PC-3 (cell line): ENCODE measurements at regions not wholly inside any gene's neighbourhood (a gene's known extent, or its start where the extent isn't known, plus 50 kb on each side); places are given as distances from the start of the nearest gene placed in this dataset.

Experiments used
- ATAC-seq: fragments of 200-7000 bp; cut with Tn5 transposase; 2 replicates; pipeline ENCODE4 v1.9.1; 2020; ENCODE audit warnings: mild to moderate bottlenecking, moderate library complexity
- BruUV-seq: library from RNA; stranded (reverse); fragments of 400-500 nt; replicated peaks from 2 replicates; lab custom pipeline; 2021; lab: Mats Ljungman, UMichigan
- CTCF ChIA-PET: fragments of 300-600 bp; sonication (Branson Sonifier 250); formaldehyde crosslinking; loops from one replicate; lab custom pipeline; 2022; ENCODE audit warnings: antibody characterized with exemption; lab: Charles Lee
- POLR2A ChIA-PET: fragments of 300-600 bp; sonication (Branson Sonifier 250); formaldehyde crosslinking; loops from one replicate; lab custom pipeline; 2022; ENCODE audit warnings: antibody characterized with exemption; ENCODE audit not compliant: unreplicated experiment; lab: Charles Lee
- DNase-seq: peaks from one replicate; pipeline ENCODE4 v3.0.0-alpha.2; 2015
- H2AFZ ChIP-seq: fragments of 300-600 bp; sonication (generic); 2 replicates; pipeline ENCODE4 v1.6.0; 2016; ENCODE audit warnings: antibody characterized with exemption, low read length
- H3F3A ChIP-seq: fragments of 300-600 bp; sonication (generic); one replicate; pipeline ENCODE4 v1.6.0; 2017; ENCODE audit warnings: antibody characterized with exemption, low read length, control low read depth, mild to moderate bottlenecking; ENCODE audit not compliant: unreplicated experiment
- H3K27ac ChIP-seq: fragments of 300-600 bp; sonication (generic); 2 replicates; pipeline ENCODE4 v1.5.1; 2016; ENCODE audit warnings: mild to moderate bottlenecking, low read length
- H3K27me3 ChIP-seq: fragments of 300-600 bp; sonication (generic); 2 replicates; pipeline ENCODE4 v1.6.1; 2016; ENCODE audit warnings: low read length, mixed read lengths
- H3K36me3 ChIP-seq: fragments of 300-600 bp; sonication (generic); 2 replicates; pipeline ENCODE4 v1.6.1; 2016; ENCODE audit warnings: low read depth, mixed run types, low read length, mixed read lengths
- H3K4me1 ChIP-seq: fragments of 300-600 bp; sonication (generic); 2 replicates; pipeline ENCODE4 v1.5.1; 2016; ENCODE audit warnings: low read length; ENCODE audit not compliant: insufficient read depth
- H3K4me2 ChIP-seq: fragments of 300-600 bp; sonication (generic); 2 replicates; pipeline ENCODE4 v1.6.0; 2016; ENCODE audit warnings: low read length
- H3K4me3 ChIP-seq: fragments of 300-600 bp; sonication (generic); 2 replicates; pipeline ENCODE4 v1.5.1; 2016; ENCODE audit warnings: mild to moderate bottlenecking, low read length, mixed read lengths
- H3K79me2 ChIP-seq: fragments of 300-600 bp; sonication (generic); 2 replicates; pipeline ENCODE4 v1.6.1; 2017; ENCODE audit warnings: low read length, mixed read lengths
- H3K9ac ChIP-seq: fragments of 300-600 bp; sonication (generic); 2 replicates; pipeline ENCODE4 v1.6.0; 2016; ENCODE audit warnings: mild to moderate bottlenecking, low read length
- H3K9me2 ChIP-seq: fragments of 300-600 bp; sonication (generic); replicated peaks from 2 replicates; pipeline ENCODE4 v1.6.1; 2016; ENCODE audit warnings: mixed run types, low read length, mixed read lengths
- H3K9me3 ChIP-seq: fragments of 300-600 bp; sonication (generic); 2 replicates; pipeline ENCODE4 v1.6.1; 2016; ENCODE audit warnings: low read length, mixed read lengths
- H4K20me1 ChIP-seq: fragments of 300-600 bp; sonication (generic); 2 replicates; pipeline ENCODE4 v1.6.1; 2016; ENCODE audit warnings: low read length, mixed read lengths
- CTCF ChIP-seq: fragments of 300-600 bp; sonication (generic); conservative IDR thresholded peaks from 2 replicates; pipeline ENCODE4 v1.5.1; 2017; ENCODE audit warnings: antibody characterized with exemption, low read depth, mild to moderate bottlenecking, low read length
- EZH2 ChIP-seq: fragments of 300-600 bp; sonication (generic); IDR thresholded peaks from one replicate; pipeline ENCODE4 v1.6.1; 2017; ENCODE audit warnings: antibody characterized with exemption, mild to moderate bottlenecking, low read length; ENCODE audit not compliant: unreplicated experiment
- EZH2phosphoT487 ChIP-seq: fragments of 300-600 bp; sonication (generic); IDR thresholded peaks from 2 replicates; pipeline ENCODE4 v1.6.1; 2018; ENCODE audit warnings: mild to moderate bottlenecking, antibody characterized with exemption, low read length, borderline replicate concordance
- intact Hi-C: fragments of 100-400 bp; cut with micrococcal nuclease; formaldehyde crosslinking; loops from 2 replicates; pipeline ENCODE4 v1.9.0; 2023

GRCh38 chr3:159326998-159327397, 525.1 kb downstream of the MFSD1 start:
- Histone ChIP-seq H3F3A (no peaks in the 10 kb centered on the region), H3K27me3 (no peaks in the 10 kb centered on the region), H3K27ac (no peak overlapping the region), H3K9ac (no peak overlapping the region), H3K9me3 (no peaks in the 10 kb centered on the region), H3K9me2 (no peaks in the 10 kb centered on the region), H3K4me3 (no peak overlapping the region), H4K20me1 (no peaks in the 10 kb centered on the region), H3K4me1 (peaks cover 4% of the 10 kb centered on the region; the same call in 1 of the 2 replicates), H3K79me2 (no peaks in the 10 kb centered on the region), H3K4me2 (no peak overlapping the region), H2AFZ (no peak overlapping the region), H3K36me3 (no peaks in the 10 kb centered on the region)
- ATAC-seq (no peak), DNase-seq (no peak)
- BruUV-seq: no TSS peak
- TF ChIP-seq EZH2 (no peak), EZH2phosphoT487 (no peak), CTCF (no peak)
- intact Hi-C loops: no loop called here
- POLR2A ChIA-PET: no interaction called here
- CTCF ChIA-PET: interaction anchor here (0.5 kb wide), 1 partner anchor 76 kb away, joined by 3 read pairs; no protein-coding TSS in a partner anchor

GRCh38 chr3:159332535-159333099, 530.8 kb downstream of the MFSD1 start:
- no peaks in the 10 kb centered on the region for H3K4me1 ChIP-seq
- H3K4me2 ChIP-seq: no peak overlapping the region
- no peaks in the 10 kb centered on the region for H3K9me3 ChIP-seq
- no peak overlapping the region for H3K27ac ChIP-seq
- TF ChIP-seq CTCF: no peak
- TF ChIP-seq EZH2: no peak
- no peak for TF ChIP-seq EZH2phosphoT487
- POLR2A ChIA-PET: no interaction called here
- H3K9me2 ChIP-seq: no peaks in the 10 kb centered on the region
- CTCF ChIA-PET: no interaction called here
- BruUV-seq: no TSS peak
- no peaks in the 10 kb centered on the region for H4K20me1 ChIP-seq
- no peak overlapping the region for H3K9ac ChIP-seq
- no peak for ATAC-seq
- intact Hi-C loops: no loop called here
- no peaks in the 10 kb centered on the region for H3K27me3 ChIP-seq
- no peak overlapping the region for H3K4me3 ChIP-seq
- H3K36me3 ChIP-seq: no peaks in the 10 kb centered on the region
- no peak overlapping the region for H2AFZ ChIP-seq
- H3K79me2 ChIP-seq: no peaks in the 10 kb centered on the region
- no peaks in the 10 kb centered on the region for H3F3A ChIP-seq
- no peak for DNase-seq

- H2AFZ ChIP-seq: no peak overlapping the region
- CTCF ChIA-PET: no interaction called here
- no peaks in the 10 kb centered on the region for H3K36me3 ChIP-seq
- H3K4me2 ChIP-seq: no peak overlapping the region
- H3K9me3 ChIP-seq: no peaks in the 10 kb centered on the region; the same call in 1 of the 2 replicates
- TF ChIP-seq EZH2phosphoT487 (no peak), CTCF (no peak), EZH2 (no peak)
- no peak for ATAC-seq
- H3K27me3 ChIP-seq: no peaks in the 10 kb centered on the region
- H3K9me2 ChIP-seq: no peaks in the 10 kb centered on the region
- H3K9ac ChIP-seq: no peak overlapping the region
- no peaks in the 10 kb centered on the region for H3F3A ChIP-seq
- no peaks in the 10 kb centered on the region for H3K4me1 ChIP-seq
- no peaks in the 10 kb centered on the region for H3K79me2 ChIP-seq
- intact Hi-C loops: no loop called here
- H4K20me1 ChIP-seq: no peaks in the 10 kb centered on the region
- POLR2A ChIA-PET: no interaction called here
- H3K27ac ChIP-seq: no peak overlapping the region
- no peak overlapping the region for H3K4me3 ChIP-seq
- no TSS peak for BruUV-seq
- DNase-seq: no peak
These were observed 537.3 kb downstream of the MFSD1 start for GRCh38 chr3:159339131-159339530.
